Endodermal cell (in vitro differentiated cells): ENCODE measurements at regions not wholly inside any gene's neighbourhood (a gene's known extent, or its start where the extent isn't known, plus 50 kb on each side); places are given as distances from the start of the nearest gene placed in this dataset.

Source experiments
- DNase-seq: peaks from one replicate; pipeline ENCODE4 v3.0.0-alpha.2; 2017
- H3K27ac ChIP-seq: 2 replicates; pipeline ENCODE4 v1.5.1; 2013; ENCODE audit warnings: mild to moderate bottlenecking, low read depth, low read length, moderate library complexity
- H3K27me3 ChIP-seq: 2 replicates; pipeline ENCODE4 v1.6.1; 2013; ENCODE audit warnings: mild to moderate bottlenecking, low read length, moderate library complexity; ENCODE audit not compliant: insufficient read depth, control insufficient read depth, poor library complexity, severe bottlenecking
- H3K36me3 ChIP-seq: 2 replicates; pipeline ENCODE4 v1.7.0; 2013; ENCODE audit warnings: mild to moderate bottlenecking, low read length, moderate library complexity; ENCODE audit not compliant: control insufficient read depth, insufficient read depth
- H3K4me1 ChIP-seq: one replicate; pipeline ENCODE4 v1.7.0; 2013; ENCODE audit warnings: low read length; ENCODE audit not compliant: control insufficient read depth, insufficient read depth
- H3K4me3 ChIP-seq: 2 replicates; pipeline ENCODE4 v1.5.1; 2013; ENCODE audit warnings: mild to moderate bottlenecking, low read length, moderate library complexity
- H3K9ac ChIP-seq: 2 replicates; pipeline ENCODE4 v1.6.1; 2013; ENCODE audit warnings: mild to moderate bottlenecking, low read length, moderate library complexity; ENCODE audit not compliant: poor library complexity, severe bottlenecking; ENCODE audit errors: extremely low read depth
- H3K9me3 ChIP-seq: 2 replicates; pipeline ENCODE4 v1.6.1; 2013; ENCODE audit warnings: mild to moderate bottlenecking, low read length, moderate library complexity; ENCODE audit not compliant: control insufficient read depth
- H3K27ac Mint-ChIP-seq: 2 replicates; pipeline ENCODE4 v1.8.0; 2020; ENCODE audit warnings: mixed read lengths
- H3K27me3 Mint-ChIP-seq: 2 replicates; pipeline ENCODE4 v1.8.0; 2021; ENCODE audit warnings: mild to moderate bottlenecking, mixed read lengths; ENCODE audit not compliant: insufficient read depth
- H3K36me3 Mint-ChIP-seq: 2 replicates; pipeline ENCODE4 v1.8.0; 2020; ENCODE audit warnings: low read depth, mixed read lengths
- H3K4me1 Mint-ChIP-seq: 2 replicates; pipeline ENCODE4 v1.8.0; 2020; ENCODE audit warnings: mixed read lengths
- H3K4me3 Mint-ChIP-seq: 2 replicates; pipeline ENCODE4 v1.8.0; 2020; ENCODE audit warnings: mild to moderate bottlenecking, moderate library complexity, mixed read lengths
- H3K9me3 Mint-ChIP-seq: 2 replicates; pipeline ENCODE4 v1.8.0; 2020; ENCODE audit warnings: mild to moderate bottlenecking, mixed read lengths
- WGBS, 2 experiments: methylation state at CpG; one replicate each; pipeline versions ENCODE4 v1.1.5 to v1.1.7; 2013; ENCODE audit warnings: missing lambda C conversion rate in 2 of 2, mixed read lengths in 1 of 2; ENCODE audit not compliant: insufficient coverage in 1 of 2, insufficient read length in 1 of 2; 5-methylcytosine and 5-hydroxymethylcytosine counted together
- TF ChIP-seq, protein P1 (sequence below): fragments of 200-600 bp; sonication (generic); conservative IDR thresholded peaks from 2 replicates; pipeline ENCODE4 v1.5.0; 2021; ENCODE audit warnings: antibody characterized with exemption, mild to moderate bottlenecking

DNA sequence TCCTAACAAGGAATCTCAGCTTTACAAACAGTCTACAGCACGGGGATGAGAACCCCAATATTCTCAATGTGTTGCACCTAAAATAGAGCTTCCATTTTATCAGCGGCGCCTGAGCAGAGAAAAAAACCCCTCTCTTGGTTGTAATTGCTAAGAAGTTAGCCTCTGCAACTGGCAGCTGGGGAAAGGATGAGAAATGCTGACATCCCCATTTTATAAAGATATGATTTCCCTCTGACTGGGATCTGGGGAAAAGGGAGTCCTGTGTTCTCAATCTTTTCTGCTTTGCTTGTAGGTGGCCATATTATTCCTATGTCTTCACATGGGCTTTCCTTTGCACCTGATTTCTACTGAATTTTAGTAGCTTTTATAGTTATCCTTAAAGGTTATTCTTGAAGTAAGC is 981.4 kb upstream of the DDX18 start:
- DNase-seq: no peak
- Mint-ChIP-seq H3K36me3 (no peaks in the 10 kb centered on the region), H3K27me3 (no peaks in the 10 kb centered on the region), H3K4me3 (no peak overlapping the region), H3K4me1 (no peaks in the 10 kb centered on the region), H3K9me3 (peaks cover 7% of the 10 kb centered on the region), H3K27ac (no peak overlapping the region)
- no peak overlapping the region for H3K4me3 ChIP-seq
- H3K36me3 ChIP-seq: no peaks in the 10 kb centered on the region
- H3K9me3 ChIP-seq: no peaks in the 10 kb centered on the region
- TF ChIP-seq, protein P1, sequence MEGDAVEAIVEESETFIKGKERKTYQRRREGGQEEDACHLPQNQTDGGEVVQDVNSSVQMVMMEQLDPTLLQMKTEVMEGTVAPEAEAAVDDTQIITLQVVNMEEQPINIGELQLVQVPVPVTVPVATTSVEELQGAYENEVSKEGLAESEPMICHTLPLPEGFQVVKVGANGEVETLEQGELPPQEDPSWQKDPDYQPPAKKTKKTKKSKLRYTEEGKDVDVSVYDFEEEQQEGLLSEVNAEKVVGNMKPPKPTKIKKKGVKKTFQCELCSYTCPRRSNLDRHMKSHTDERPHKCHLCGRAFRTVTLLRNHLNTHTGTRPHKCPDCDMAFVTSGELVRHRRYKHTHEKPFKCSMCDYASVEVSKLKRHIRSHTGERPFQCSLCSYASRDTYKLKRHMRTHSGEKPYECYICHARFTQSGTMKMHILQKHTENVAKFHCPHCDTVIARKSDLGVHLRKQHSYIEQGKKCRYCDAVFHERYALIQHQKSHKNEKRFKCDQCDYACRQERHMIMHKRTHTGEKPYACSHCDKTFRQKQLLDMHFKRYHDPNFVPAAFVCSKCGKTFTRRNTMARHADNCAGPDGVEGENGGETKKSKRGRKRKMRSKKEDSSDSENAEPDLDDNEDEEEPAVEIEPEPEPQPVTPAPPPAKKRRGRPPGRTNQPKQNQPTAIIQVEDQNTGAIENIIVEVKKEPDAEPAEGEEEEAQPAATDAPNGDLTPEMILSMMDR: no peak
- H3K27me3 ChIP-seq: no peaks in the 10 kb centered on the region
- WGBS, 2 experiments: 86% methylated on average over 3 of the region's 3 CpGs; no CpG with 5 or more reads in 1 of the 2 experiments
- no peaks in the 10 kb centered on the region for H3K4me1 ChIP-seq
- no peak overlapping the region for H3K9ac ChIP-seq
- H3K27ac ChIP-seq: no peak overlapping the region

DNA sequence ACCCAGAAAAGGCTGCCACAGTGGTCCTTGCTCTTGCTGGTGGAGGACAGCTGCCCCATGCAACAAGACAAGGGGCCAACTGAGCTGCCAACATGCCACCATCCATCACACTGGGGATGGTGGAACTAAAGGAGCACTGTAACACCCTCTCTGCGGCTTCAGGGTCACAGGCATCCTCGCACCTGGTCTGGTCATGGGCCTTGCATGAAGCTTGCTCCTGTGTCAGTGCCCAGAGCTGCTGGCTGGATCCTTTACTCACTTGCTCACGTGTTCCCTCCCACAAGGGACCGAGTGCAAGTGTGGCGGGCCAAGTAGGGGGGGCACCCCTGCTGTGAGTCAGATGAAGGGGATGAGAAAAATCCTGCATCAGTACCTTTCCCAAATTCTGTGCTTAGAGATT is 972.3 kb upstream of the DDX18 start:
- no peak overlapping the region for H3K4me3 ChIP-seq
- TF ChIP-seq, protein P1: no peak
- Mint-ChIP-seq H3K4me1 (no peaks in the 10 kb centered on the region), H3K27me3 (no peaks in the 10 kb centered on the region), H3K4me3 (no peak overlapping the region), H3K27ac (no peak overlapping the region), H3K36me3 (no peaks in the 10 kb centered on the region), H3K9me3 (peaks cover 5% of the 10 kb centered on the region)
- no peak overlapping the region for H3K9ac ChIP-seq
- no peaks in the 10 kb centered on the region for H3K9me3 ChIP-seq
- H3K36me3 ChIP-seq: no peaks in the 10 kb centered on the region
- WGBS, 2 experiments: 70 to 78% methylated on average over 3 to 5 of the region's 5 CpGs
- no peak overlapping the region for H3K27ac ChIP-seq
- H3K27me3 ChIP-seq: no peaks in the 10 kb centered on the region
- H3K4me1 ChIP-seq: no peaks in the 10 kb centered on the region
- DNase-seq: no peak

DNA sequence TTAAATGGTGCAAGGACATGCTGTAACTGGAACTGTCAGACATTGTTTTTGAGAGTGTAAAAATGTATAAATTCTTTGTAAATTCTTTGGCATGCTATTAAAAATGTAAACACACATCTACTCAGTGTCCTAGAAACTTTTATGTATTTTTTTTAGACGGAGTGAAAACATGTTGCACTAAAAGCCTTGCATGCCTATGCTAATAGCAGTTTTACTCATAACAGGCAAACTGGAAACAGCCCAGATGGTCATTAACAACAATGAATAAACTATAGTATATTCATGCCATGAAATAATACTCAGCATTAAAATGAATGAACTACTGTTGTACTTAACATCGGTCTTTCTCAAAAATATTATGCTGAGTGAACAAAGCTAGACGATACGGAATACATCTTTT is 954.8 kb upstream of the DDX18 start:
- Mint-ChIP-seq H3K4me1 (no peaks in the 10 kb centered on the region), H3K27me3 (no peaks in the 10 kb centered on the region), H3K4me3 (no peak overlapping the region), H3K27ac (no peak overlapping the region), H3K36me3 (no peaks in the 10 kb centered on the region), H3K9me3 (peaks cover 19% of the 10 kb centered on the region)
- DNase-seq: no peak
- no peak overlapping the region for H3K27ac ChIP-seq
- no peaks in the 10 kb centered on the region for H3K36me3 ChIP-seq
- H3K4me1 ChIP-seq: no peaks in the 10 kb centered on the region
- no peak overlapping the region for H3K4me3 ChIP-seq
- H3K9ac ChIP-seq: no peak overlapping the region
- no peaks in the 10 kb centered on the region for H3K9me3 ChIP-seq
- TF ChIP-seq, protein P1: no peak
- no peaks in the 10 kb centered on the region for H3K27me3 ChIP-seq
- WGBS, 2 experiments: 94 to 100% methylated on average over 3 to 4 of the region's 4 CpGs
